Fibroblast of skin of abdomen (primary cell): ENCODE measurements at regions not wholly inside any gene's neighbourhood (a gene's known extent, or its start where the extent isn't known, plus 50 kb on each side); places are given as distances from the start of the nearest gene placed in this dataset.
A peak's percentile ranks its signal among the peaks of the same experiment; 100 is the strongest.
"Not testable (repeated sequence)": the region's sequence is repeated elsewhere in the genome, so short reads cannot be mapped to it uniquely, and the experiment has no call there.

Experiments used
- DNase-seq: peaks from one replicate; pipeline ENCODE4 v3.0.0-alpha.2; 2013

DNA sequence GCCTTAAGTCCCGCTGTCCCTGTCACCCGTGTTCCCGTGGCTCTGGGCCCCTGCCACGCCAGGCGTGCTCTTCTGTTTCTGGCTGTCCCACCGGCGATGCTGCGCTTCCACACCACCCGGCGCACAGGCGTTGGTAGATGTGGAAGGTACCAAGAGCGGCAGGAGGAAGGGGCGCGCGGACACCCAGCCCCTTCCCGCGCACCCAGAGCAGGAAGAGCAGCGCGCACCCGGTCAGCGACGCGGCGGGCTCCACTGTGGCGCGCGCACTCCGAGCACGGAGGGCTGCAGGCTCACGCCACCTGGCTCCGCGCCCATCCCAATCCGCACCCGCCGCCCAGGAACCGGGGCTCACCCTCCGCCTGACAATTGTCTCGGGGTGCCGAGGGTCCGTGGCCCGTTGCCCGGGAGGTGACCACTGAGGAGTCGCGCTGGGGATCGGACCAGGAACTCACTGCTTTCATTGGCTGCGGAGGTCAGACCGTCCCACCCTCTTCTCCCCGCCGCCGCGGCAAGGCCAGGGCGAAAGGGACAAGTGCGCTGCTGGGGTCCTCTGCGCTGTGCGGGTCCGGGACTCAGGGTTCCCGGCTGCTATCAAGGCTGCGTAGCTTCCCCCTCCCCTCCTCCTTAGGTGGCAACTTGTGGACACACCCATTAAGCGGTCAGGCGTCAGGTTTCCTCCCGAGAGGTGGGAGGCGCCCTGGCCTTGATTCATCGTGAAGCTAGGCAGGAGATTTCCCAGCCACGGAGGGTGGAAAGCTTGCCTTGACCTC is 121.6 kb upstream of the ZNF92 start:
- peak; percentile 18 for DNase-seq

DNA sequence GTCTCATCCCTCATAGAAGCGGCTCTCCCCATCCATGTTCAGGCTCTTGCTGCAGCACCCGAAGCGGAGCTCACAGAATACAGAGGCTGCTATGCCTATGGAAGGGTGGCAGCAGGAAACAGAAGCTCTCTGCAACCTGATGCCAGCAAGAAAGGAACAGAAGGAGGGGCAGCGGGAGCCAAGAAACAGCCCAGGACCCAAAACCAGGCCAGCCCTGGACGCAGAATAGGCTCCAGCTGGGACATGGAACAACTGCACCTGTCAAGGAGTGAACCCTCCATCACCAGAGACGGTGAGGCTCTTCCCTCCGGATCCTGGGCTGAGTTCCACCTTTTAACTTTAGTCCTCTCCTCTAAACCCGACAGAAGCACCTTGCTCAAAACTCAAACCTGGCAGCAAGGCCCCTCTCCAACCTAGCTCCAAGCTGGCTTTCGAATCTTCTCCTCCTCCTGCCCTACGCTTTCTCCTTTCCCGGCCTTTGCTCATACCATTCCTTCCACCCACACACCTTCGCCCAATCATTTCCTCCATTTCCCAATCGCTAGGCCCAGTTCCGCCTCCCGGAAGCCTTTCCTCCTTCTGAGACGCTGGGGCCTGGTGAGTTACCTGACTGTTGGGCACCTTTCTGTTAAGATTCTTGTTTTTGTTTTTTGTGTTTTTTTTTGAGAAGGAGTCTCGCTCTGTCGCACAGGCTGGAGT is 122.8 kb upstream of the ZNF92 start:
- no peak for DNase-seq

GRCh38 chr7:65250216-65250615 is 123.4 kb upstream of the ZNF92 start:
- no peak for DNase-seq

DNA sequence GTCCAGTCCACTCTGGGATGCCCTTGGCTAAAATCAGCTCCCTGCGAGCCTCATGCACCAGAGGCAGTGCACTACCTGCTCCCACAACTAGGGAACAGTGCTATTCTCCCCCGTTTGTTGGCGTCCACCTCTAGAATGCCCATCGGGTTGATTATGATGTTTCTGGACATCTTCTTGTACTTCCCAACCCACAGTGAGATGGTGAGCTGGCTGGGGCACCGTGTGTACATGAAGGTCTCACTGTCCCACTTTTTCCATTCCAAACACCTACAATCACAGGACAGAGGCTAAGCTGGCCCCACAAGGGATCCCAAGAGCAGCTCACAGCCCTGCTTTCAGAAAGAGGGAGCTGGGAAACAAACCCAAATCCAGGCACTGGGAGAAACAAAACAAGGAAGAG is 126.2 kb upstream of the ZNF92 start:
- no peak for DNase-seq

- peak; percentile 9 for DNase-seq
Measured at GRCh38 chr7:65239707-65240352, 133.8 kb upstream of the ZNF92 start.

GRCh38 chr7:65239324-65239706 is 134.3 kb upstream of the ZNF92 start:
- no peak for DNase-seq

GRCh38 chr7:65238785-65239184 is 134.9 kb upstream of the ZNF92 start:
- no peak for DNase-seq

DNA sequence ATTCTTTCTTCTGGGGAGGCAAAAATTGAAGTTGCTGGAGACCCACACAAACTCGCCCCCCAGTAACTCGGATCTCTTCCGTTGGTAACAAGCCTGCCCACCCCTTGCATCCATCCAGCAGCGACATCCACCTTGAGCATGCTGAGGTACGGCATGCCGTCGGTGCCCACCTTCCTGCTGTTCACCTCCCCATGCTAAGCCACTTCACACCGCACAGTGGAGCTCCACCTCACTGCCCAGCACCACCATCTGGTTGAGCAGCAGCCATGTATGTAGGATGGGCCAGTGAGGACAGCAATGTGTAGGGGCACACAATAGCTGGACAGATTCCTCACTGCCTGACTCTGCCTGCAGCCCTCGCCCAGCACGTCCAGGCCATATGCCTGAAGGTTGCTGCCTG is 138.1 kb upstream of the ZNF92 start:
- no peak for DNase-seq

DNA sequence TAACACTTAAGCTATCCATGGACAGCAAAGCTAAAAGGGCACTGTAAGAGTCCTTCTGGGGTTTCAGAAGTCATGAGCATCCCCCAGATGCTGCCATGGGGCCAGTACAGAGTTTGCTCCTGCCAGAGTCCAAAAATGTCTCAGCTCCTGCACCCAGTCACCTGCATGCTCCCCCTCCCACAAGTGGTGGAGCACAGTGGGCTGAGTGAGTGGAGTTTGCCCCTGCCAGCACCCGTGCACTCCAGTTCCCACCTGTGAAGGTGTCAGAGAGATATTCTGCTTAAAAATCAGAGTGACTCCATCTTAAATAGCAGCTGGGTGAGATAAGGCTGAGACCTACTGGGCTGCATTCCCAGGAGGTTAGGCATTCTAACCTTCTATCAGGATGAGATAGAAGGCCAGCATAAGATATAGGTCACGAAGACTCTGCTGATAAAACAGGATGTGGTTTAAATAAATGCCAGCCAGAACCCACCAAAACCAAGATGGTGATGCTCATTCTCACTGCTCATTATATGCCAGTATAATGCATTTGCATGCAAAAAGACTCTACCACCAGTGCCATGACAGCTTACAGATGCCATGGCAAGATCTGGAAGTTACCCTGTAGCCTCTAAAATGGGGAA is 140.1 kb upstream of the ZNF92 start:
- no peak for DNase-seq

DNA sequence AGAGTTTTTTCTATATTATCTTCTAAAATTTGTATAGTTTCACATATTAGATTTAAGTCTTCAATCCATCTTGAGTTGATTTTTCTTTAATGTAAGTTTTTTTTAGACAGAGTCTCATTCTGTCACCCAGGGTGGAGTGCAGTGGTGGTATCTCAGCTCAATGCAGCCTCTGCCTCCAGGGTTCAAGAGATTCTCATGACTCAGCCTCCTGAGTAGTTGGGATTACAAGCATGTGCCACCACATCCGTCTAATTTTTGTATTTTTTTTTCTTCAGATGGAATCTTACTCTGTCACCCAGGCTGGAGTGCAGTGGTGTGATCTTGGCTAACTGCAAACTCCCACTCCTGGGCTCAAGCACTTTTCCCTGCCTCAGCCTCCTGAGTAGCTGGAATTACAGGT is 143.4 kb upstream of the ZNF92 start:
- no peak for DNase-seq

DNA sequence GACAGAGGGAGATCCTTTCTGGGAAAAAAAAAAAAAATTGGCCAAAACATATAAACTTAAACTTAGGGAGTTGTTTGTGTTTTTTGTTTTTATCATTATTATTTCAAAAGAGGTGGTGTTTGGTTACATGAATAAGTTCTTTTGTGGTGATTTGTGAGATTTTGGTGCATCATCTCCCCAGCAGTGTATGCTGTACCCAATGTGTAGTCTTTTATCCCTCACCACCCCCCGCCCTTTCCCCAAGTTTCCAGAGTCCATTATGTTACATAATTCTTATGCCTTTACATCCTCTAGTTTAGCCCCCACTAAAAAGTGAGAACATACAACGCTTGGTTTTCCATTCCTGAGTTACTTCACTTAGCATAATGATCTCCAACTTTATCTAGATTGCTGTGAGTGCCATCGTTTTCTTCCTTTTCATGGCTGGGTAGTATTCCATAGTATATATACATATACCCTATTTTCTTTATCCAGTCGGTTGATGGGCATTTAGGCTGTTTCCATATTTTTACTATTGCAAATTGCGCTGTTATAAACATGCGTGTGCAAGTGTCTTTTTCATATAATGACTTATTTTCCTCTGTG is 148.1 kb upstream of the ZNF92 start:
- no peak for DNase-seq

GRCh38 chr7:65222655-65223054 is 151.0 kb upstream of the ZNF92 start:
- DNase-seq, result no peak

DNA sequence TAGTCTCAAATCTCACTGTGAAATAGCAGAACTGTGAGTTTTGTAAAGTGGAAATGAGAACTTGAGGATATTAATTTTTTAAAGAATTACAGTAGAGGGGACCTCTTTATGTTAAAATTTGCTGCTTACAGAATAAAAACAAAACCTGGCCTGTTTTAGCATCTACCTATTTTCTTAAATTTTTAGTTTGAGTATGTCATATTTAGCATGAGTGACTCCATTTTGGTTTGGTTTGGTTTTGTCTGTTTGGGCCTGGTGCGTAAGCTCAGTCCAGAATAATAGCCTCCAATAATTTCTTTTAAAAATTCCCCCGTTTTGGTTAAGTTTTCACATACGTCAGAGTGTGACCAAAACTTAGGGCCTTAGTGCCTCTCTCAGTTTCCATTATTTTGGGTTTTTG is 152.0 kb upstream of the ZNF92 start:
- no peak for DNase-seq

- no peak for DNase-seq
Measured at GRCh38 chr7:65219623-65220022, 154.0 kb upstream of the ZNF92 start.

GRCh38 chr7:65216469-65216868 is 157.2 kb upstream of the ZNF92 start:
- peak; percentile 26 for DNase-seq

DNA sequence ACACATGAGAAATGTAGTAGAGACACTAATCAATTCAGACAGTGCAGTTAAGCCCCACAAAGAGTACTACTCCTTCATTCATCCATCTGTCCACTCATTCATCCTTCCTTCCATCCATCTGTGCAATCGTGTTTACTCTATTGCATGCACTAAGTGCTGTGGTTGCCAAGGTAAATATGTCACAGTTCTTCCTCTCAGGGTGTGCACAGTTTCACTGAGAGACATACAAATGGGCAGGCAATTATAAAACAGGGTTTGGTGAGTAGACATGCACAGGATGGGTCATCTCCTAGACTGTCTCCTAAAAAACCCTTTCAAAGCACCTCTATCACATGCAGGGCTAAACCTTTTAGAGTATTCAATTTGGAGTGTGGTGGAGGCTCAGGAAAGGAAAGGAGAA is 160.4 kb upstream of the ZNF92 start:
- DNase-seq, result not testable (repeated sequence)

DNA sequence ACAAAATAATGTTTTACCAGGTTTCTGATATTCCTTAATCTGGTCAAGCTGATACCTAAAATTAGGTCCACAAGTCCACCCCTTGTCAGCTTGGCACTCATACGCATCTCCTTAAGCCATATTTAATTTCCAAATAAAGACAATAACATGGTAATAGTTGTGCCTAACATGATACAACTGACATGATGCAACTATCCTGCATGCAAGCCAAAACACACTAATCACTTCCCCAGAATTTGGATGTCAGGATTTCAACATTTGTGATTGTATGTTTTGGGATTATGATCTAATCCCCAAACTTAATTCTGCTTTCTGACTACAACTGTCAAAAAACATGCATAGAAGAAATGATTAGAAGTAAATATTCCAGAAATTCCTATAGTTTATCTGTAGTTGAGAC is 174.4 kb upstream of the ZNF92 start:
- not testable (repeated sequence) for DNase-seq

DNA sequence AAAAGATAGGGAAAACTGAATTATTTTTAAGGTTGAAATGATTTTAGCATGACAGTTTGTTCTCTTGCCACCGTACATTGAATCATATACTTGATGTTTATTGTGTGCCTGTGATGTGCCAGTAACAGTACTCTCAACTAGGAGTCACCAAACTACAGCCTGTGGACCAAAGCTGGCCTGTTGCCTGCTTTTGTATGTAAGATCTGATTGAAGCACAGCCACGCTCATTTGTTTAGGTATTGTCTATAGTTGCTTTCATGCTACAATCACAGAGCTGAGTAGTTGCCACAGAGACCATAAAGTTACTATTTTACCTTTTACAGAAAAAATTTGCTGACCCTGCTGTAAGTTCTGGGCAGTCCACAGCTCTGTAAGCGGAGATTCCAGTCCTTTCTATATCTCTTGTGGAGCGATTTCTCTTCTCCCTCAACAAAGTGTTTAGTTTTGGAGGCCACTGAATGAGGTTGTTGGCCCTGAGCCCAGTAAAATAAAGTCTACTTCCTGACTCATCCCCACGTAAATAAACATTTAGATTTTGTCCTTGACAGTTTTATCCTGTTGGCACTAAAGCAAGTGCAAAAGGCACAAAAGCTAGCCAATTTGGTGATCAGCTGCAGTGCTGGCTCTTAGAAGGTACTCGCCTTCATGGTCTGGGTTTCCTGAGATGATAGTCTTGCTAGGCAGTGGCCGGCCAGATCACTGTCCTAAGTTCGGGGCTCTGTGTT is 180.2 kb upstream of the ZNF92 start:
- DNase-seq, result not testable (repeated sequence)

GRCh38 chr7:65177041-65177440 is 170.6 kb upstream of the ERV3-1 start:
- DNase-seq, result not testable (repeated sequence)

- DNase-seq, result not testable (repeated sequence)
Measured at GRCh38 chr7:65150105-65150504, 143.6 kb upstream of the ERV3-1 start.

DNA sequence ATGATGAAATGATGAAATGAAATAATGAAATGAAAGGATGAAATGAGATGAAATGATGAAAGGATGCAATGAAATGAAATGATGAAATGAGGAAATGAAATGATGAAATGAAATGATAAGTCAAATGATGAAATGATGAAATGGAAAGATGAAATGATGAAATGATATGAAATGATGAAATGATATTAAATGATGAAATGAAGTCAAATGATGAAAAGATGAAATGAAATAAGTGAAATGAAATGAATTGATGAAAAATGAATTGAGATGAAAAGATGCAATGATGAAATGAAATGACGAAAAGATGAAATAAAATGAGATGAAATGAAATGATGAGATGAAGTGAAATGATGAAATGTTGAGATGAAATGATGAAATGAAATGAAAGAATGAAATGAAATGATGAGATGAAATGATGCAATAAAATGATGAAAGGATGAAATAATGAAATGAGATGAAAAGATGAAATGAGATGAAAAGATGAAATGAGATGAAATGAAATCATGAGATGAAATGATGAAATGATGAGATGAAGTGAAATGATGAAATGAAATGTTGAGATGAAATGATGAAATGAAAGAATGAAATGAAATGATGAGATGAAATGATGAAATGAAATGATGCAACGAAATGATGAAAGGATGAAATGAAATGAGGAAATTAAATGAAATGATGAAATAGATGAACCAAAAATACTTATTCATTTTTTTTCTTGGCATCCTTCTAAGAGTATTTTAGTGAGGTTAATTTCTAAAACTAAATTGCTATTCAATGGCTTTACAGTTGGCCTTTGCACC is 139.8 kb upstream of the ERV3-1 start:
- DNase-seq, result not testable (repeated sequence)
